ENCODE measurements at regions not wholly inside any gene's neighbourhood (a gene's known extent, or its start where the extent isn't known, plus 50 kb on each side); places are given as distances from the start of the nearest gene placed in this dataset.
"Not testable (repeated sequence)": the region's sequence is repeated elsewhere in the genome, so short reads cannot be mapped to it uniquely, and the experiment has no call there.

DNA sequence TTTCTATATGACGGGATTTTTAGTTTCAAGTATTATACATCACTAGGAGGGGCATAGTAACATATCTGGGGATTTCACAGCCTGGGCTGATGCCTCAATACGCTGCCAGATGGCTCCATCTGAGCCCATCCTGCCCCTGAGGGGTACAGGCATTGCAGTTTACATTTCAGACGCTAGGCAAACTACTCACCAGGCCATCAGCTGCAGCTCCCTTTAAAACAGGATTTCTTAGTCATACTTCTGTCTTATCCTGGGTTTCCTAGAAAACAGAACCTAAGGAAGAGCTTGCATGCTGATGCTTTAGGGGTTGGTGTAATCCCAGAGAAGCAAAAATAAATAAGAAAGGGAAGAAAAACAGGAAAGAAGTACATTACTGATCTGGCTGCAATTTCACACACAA lies 372.8 kb upstream of the PIK3R1 start:
- H3K36me3 Mint-ChIP-seq (ENCODE audit: low read depth): no peaks in the 10 kb centered on the region

GRCh38 chr5:67837225-67837624 lies 378.3 kb upstream of the PIK3R1 start:
- H3K27ac Mint-ChIP-seq; H3K9me3 Mint-ChIP-seq; H3K4me3 Mint-ChIP-seq; H3K4me1 Mint-ChIP-seq (ENCODE audit: low read depth); DNase-seq; H3K36me3 Mint-ChIP-seq (ENCODE audit: low read depth); H3K27me3 Mint-ChIP-seq (ENCODE audit: insufficient read depth): not testable (repeated sequence)

More for the DNA sequence above, 372.8 kb upstream of the PIK3R1 start:
- H3K27ac Mint-ChIP-seq: no peak overlapping the region
- no peak overlapping the region for H3K4me3 Mint-ChIP-seq
- TF ChIP-seq CTCF (IDR thresholded peaks at IDR 0.05): peak; percentile 60
- peak; percentile 3 for DNase-seq
- H3K9me3 Mint-ChIP-seq: no peaks in the 10 kb centered on the region
- no peaks in the 10 kb centered on the region; the same call in 1 of the 2 replicates for H3K27me3 Mint-ChIP-seq (ENCODE audit: insufficient read depth)
- no peaks in the 10 kb centered on the region for H3K4me1 Mint-ChIP-seq (ENCODE audit: low read depth)

- not testable (repeated sequence) for H3K27me3 Mint-ChIP-seq (ENCODE audit: insufficient read depth); H3K4me1 Mint-ChIP-seq (ENCODE audit: low read depth); H3K27ac Mint-ChIP-seq; H3K4me3 Mint-ChIP-seq; H3K9me3 Mint-ChIP-seq; DNase-seq; H3K36me3 Mint-ChIP-seq (ENCODE audit: low read depth)
These were observed 379.1 kb upstream of the PIK3R1 start for GRCh38 chr5:67836496-67836895.

DNA sequence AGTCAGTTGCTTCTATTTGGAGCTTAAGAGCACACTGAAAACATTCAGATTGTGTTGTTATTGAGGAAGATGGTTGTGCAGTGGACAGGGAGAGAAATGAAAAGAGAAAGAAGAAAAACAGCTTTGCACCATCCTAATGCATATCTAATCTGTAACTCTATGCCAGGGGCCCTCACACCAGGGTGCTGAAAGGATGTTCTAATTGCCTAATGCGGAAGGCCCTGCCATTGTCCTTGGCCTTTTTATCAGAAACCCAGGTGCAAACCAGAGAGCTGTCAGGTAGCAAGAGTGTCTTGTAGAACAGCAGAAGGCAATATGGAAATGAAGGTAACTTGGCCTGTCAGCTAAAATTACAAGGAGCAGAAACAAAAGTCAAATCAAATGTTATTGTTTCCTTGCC lies 384.5 kb upstream of the PIK3R1 start:
- Mint-ChIP-seq H3K9me3 (no peaks in the 10 kb centered on the region), H3K27ac (no peak overlapping the region), H3K4me3 (no peak overlapping the region), H3K36me3 (ENCODE audit: low read depth) (no peaks in the 10 kb centered on the region), H3K4me1 (ENCODE audit: low read depth) (no peaks in the 10 kb centered on the region), H3K27me3 (ENCODE audit: insufficient read depth) (peaks cover 6% of the 10 kb centered on the region; the same call in 1 of the 2 replicates)
- DNase-seq: no peak
- no peak for TF ChIP-seq CTCF (IDR thresholded peaks at IDR 0.05)

- Mint-ChIP-seq H3K9me3 (no peaks in the 10 kb centered on the region), H3K4me3 (no peak overlapping the region), H3K27me3 (ENCODE audit: insufficient read depth) (peaks cover 5% of the 10 kb centered on the region; the same call in 1 of the 2 replicates), H3K4me1 (ENCODE audit: low read depth) (no peaks in the 10 kb centered on the region), H3K36me3 (ENCODE audit: low read depth) (no peaks in the 10 kb centered on the region), H3K27ac (no peak overlapping the region)
- no peak for TF ChIP-seq CTCF (IDR thresholded peaks at IDR 0.05)
- no peak for DNase-seq
These were observed 388.0 kb upstream of the PIK3R1 start for GRCh38 chr5:67827541-67827940.

DNA sequence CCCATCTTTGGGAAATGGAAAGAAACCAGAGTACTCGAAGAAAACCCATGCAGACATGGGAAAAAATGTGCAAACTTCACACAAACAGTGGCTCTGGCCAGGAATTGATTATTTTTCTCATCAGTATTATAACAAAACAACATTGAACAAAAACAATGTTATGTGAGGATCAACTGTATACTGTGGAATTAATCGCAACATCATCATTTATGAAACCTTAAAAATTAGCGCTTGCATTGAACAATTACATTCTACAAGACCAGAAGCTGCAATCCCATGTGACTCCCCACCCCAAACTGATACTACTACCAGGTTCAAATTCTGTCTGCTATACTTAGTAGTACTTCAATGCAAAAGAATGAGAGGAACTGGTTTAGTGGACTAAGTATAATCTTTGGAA lies 390.7 kb upstream of the PIK3R1 start:
- no peak for TF ChIP-seq CTCF (IDR thresholded peaks at IDR 0.05)
- Mint-ChIP-seq H3K36me3 (ENCODE audit: low read depth) (no peaks in the 10 kb centered on the region), H3K4me3 (no peak overlapping the region), H3K4me1 (ENCODE audit: low read depth) (no peaks in the 10 kb centered on the region), H3K27me3 (ENCODE audit: insufficient read depth) (0 out of 2 replicates have a peak, but pooled peaks cover 2% of the 10 kb centered on the region), H3K27ac (no peak overlapping the region), H3K9me3 (no peaks in the 10 kb centered on the region)
- no peak for DNase-seq

DNA sequence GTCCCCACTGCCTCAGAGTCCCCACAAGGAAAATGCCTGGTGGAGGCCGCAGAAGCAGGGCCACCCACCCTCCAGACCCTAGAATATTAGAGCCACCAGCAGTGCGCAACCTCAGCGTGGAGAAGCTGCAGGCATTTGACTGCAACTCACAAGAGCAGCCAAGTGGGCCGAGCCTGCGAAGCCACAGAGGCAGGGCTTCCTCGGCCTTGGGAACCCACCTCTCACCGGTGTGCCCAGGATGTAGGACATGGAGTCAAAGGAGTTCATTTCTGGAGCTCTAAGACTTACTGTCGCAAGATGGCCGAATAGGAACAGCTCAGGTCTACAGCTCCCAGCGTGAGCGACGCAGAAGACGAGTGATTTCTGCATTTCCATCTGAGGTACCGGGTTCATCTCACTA lies 397.9 kb upstream of the PIK3R1 start:
- H3K4me3 Mint-ChIP-seq: no peak overlapping the region
- no peak for TF ChIP-seq CTCF (IDR thresholded peaks at IDR 0.05)
- no peak for DNase-seq
- H3K27me3 Mint-ChIP-seq (ENCODE audit: insufficient read depth): no peaks in the 10 kb centered on the region; the same call in 1 of the 2 replicates
- H3K9me3 Mint-ChIP-seq: no peaks in the 10 kb centered on the region
- H3K36me3 Mint-ChIP-seq (ENCODE audit: low read depth): no peaks in the 10 kb centered on the region
- no peaks in the 10 kb centered on the region for H3K4me1 Mint-ChIP-seq (ENCODE audit: low read depth)
- H3K27ac Mint-ChIP-seq: no peak overlapping the region

Data from HFFc6 (cell line).